GM18505 (cell line): ENCODE measurements at regions not wholly inside any gene's neighbourhood (a gene's known extent, or its start where the extent isn't known, plus 50 kb on each side); places are given as distances from the start of the nearest gene placed in this dataset.

Experiments used
- ATAC-seq: cut with Tn5 transposase; IDR thresholded peaks from one replicate; pipeline ENCODE4 v1.9.1; 2021; ENCODE audit not compliant: unreplicated experiment
- POLR2A ChIP-seq: IDR thresholded peaks from 4 replicates; pipeline ENCODE4 v1.6.1; 2011; ENCODE audit warnings: borderline replicate concordance; ENCODE audit not compliant: insufficient read depth, insufficient read length; ENCODE audit errors: extremely low read depth

- TF ChIP-seq POLR2A = no peak
- peak; percentile 99 for ATAC-seq
Measured at GRCh38 chr13:97567510-97568243, 133.7 kb downstream of the RAP2A start.

GRCh38 chr13:97568850-97569249 lies 134.9 kb downstream of the RAP2A start:
- no peak for TF ChIP-seq POLR2A
- ATAC-seq = no peak

DNA sequence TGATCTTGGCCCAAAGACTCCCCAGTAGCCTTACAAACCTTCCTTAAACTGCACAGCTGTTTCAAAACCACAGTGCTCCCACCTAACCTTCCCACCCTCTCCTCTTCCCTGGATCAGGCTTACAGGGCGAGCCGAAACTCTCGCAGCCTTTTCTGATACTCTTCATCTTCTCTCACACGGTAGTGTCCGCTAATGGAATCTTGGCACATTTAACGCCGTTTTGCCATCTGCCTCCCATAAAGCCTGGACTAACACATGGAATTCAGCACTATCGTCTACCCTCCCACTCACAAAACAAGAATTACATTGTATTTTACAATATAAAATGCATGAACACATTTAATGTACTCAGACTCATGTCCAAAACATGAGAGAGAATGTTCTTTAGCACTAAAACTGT lies 135.9 kb downstream of the RAP2A start:
- ATAC-seq = no peak
- TF ChIP-seq POLR2A = no peak

- no peak for TF ChIP-seq POLR2A
- ATAC-seq = no peak
Measured at GRCh38 chr13:97570442-97570841, 136.5 kb downstream of the RAP2A start.

- no peak for ATAC-seq
- TF ChIP-seq POLR2A = no peak
Measured at GRCh38 chr13:97573011-97573410, 139.0 kb downstream of the RAP2A start.

- ATAC-seq = no peak
- no peak for TF ChIP-seq POLR2A
Measured at GRCh38 chr13:97574926-97575325, 141.0 kb downstream of the RAP2A start.

DNA sequence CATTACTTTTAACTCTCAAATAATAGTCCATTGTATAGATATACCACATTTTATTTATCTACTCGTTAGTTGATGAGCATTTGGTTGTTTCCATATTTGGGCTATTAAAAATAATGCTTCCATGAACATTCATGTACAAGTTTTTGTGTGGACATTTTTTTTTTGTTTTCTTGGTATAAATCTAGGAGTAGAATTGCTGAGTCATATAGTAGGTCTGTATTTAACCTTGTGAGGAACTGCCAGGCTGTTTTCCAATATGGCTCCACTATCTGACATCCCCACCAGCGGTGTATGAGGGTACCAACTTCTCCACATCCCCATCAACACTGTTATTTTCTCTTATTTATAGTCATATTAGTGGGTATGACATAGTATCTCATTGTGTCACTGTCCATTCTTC lies 143.1 kb downstream of the RAP2A start:
- no peak for ATAC-seq
- TF ChIP-seq POLR2A = no peak

DNA sequence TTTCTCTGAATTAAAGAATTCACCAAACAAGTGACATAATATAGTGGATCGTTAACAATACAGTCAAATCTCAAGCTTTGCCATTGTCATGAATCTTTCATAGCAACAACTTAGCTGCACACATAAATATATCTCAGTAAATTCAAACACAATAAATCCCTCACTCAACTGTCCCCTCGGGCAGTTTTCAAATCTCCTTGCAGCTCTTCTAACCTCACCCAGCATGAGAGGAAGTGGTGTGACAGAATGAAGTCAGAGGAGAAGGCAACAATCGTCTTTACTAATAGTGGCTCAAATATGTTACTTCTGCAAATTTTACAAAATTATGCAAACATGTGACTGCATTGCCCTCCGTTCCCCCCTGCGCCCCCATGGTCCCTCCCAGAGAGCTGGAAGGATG lies 148.2 kb downstream of the RAP2A start:
- no peak for ATAC-seq
- TF ChIP-seq POLR2A = no peak

GRCh38 chr13:97583907-97584497 lies 150.0 kb downstream of the RAP2A start:
- ATAC-seq = no peak

GRCh38 chr13:97586941-97587340 lies 153.0 kb downstream of the RAP2A start:
- no peak for TF ChIP-seq POLR2A
- no peak for ATAC-seq

More at GRCh38 chr13:97583907-97584497, 150.0 kb downstream of the RAP2A start:
- TF ChIP-seq POLR2A = no peak

DNA sequence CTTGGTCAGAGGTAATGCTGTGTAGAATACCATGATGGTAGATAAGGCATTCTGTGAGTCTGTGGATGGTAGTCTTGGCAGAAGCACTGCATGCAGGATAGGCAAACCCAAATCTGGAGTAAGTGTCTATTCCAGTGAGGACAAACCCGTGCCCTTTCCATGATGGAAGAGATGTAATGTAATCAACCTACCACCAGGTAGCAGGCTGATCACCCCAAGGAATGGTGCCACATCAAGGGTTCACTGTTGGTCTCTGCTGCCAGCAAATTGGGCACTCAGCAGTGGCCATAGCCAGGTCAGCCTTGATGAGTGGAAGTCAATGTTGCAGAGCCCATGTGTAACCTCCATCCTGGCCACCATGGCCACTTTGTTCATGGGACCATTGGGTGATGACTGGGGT lies 155.0 kb downstream of the RAP2A start:
- ATAC-seq = no peak
- TF ChIP-seq POLR2A = no peak

DNA sequence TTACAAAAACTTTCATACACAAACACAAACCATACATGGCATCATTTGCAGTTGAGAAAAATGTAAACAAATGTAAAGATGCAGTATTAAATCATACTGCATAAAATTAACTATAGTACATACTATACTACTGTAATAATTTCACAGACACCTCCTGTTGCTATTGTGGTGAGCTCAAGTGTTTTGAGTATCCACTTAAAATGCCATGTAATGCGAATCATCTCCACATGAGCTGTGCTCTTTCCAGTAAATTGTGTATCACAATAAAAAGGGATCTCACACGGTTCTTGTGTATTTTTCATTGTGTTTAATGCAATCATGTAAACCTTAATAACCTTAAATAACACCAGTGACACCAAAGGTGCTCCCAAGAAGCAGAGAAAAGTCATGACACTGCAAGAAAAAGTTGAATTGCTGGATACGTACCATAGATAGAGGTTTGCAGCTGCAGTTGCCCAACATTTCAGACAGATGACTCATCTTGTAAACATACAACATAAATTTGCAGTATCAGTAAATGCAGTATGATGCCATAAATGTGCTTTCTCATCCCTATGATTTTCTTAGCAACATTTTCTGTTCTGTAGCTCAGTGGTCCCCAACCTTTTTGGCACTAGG lies 166.6 kb downstream of the RAP2A start:
- ATAC-seq = no peak
- TF ChIP-seq POLR2A = no peak

- ATAC-seq = no peak
- TF ChIP-seq POLR2A = no peak
Measured at GRCh38 chr13:97615266-97615665, 181.3 kb downstream of the RAP2A start.

GRCh38 chr13:97616385-97616784 lies 182.4 kb downstream of the RAP2A start:
- no peak for TF ChIP-seq POLR2A
- ATAC-seq = no peak
